WTC11 (cell line): ENCODE measurements at regions not wholly inside any gene's neighbourhood (a gene's known extent, or its start where the extent isn't known, plus 50 kb on each side); places are given as distances from the start of the nearest gene placed in this dataset.

Experiments used
- ATAC-seq: fragments of 200-7000 bp; cut with Tn5 transposase; 2 replicates; pipeline ENCODE4 v1.10.0; 2021; ENCODE audit warnings: mild to moderate bottlenecking, moderate library complexity
- CTCF ChIA-PET: fragments of 300-600 bp; sonication (Branson Sonifier 250); formaldehyde crosslinking; loops from one replicate; lab custom pipeline; 2021; ENCODE audit warnings: antibody characterized with exemption; lab: Charles Lee
- POLR2A ChIA-PET: fragments of 350-600 bp; sonication (Branson Sonifier 250); formaldehyde crosslinking; loops from one replicate; lab custom pipeline; 2021; ENCODE audit warnings: antibody characterized with exemption; lab: Charles Lee
- DNase-seq: peaks from one replicate; pipeline ENCODE4 v3.0.0; 2021; ENCODE audit warnings: low spot score
- H3K27ac Mint-ChIP-seq: 2 replicates; pipeline ENCODE4 v1.8.0; 2021; ENCODE audit warnings: mixed read lengths
- H3K27me3 Mint-ChIP-seq: 2 replicates; pipeline ENCODE4 v1.8.0; 2021; ENCODE audit warnings: low read depth, mild to moderate bottlenecking, moderate library complexity, mixed read lengths
- H3K36me3 Mint-ChIP-seq: 2 replicates; pipeline ENCODE4 v1.8.0; 2021; ENCODE audit warnings: mixed read lengths
- H3K4me1 Mint-ChIP-seq: 2 replicates; pipeline ENCODE4 v1.8.0; 2022; ENCODE audit warnings: mixed read lengths
- H3K4me3 Mint-ChIP-seq: 2 replicates; pipeline ENCODE4 v1.8.0; 2021; ENCODE audit warnings: mild to moderate bottlenecking, moderate library complexity, mixed read lengths
- H3K9me3 Mint-ChIP-seq: 2 replicates; pipeline ENCODE4 v1.8.0; 2021; ENCODE audit warnings: mixed read lengths
- ERG ChIP-seq: fragments of 250-450 bp; sonication (Bioruptor Pico); IDR thresholded peaks from 2 replicates; pipeline ENCODE4 v1.8.0; 2021; ENCODE audit warnings: mild to moderate bottlenecking
- ETV6 ChIP-seq: sonication (generic); formaldehyde crosslinking; IDR thresholded peaks from 2 replicates; pipeline ENCODE4 v1.8.1; 2022; ENCODE audit warnings: mild to moderate bottlenecking, missing genetic modification reagents
- FOXP1 ChIP-seq: sonication (generic); formaldehyde crosslinking; IDR thresholded peaks from 2 replicates; pipeline ENCODE4 v1.8.0; 2022; ENCODE audit warnings: missing genetic modification reagents, mild to moderate bottlenecking, moderate library complexity, borderline replicate concordance
- GRHL2 ChIP-seq: fragments of 250-450 bp; sonication (Bioruptor Pico); IDR thresholded peaks from 2 replicates; pipeline ENCODE4 v1.8.0; 2022; ENCODE audit warnings: mild to moderate bottlenecking, moderate library complexity; ENCODE audit not compliant: insufficient replicate concordance, severe bottlenecking
- MXD4 ChIP-seq: fragments of 250-450 bp; sonication (Bioruptor Pico); IDR thresholded peaks from 2 replicates; pipeline ENCODE4 v1.8.0; 2021; ENCODE audit warnings: mild to moderate bottlenecking, moderate library complexity, borderline replicate concordance
- NFYB ChIP-seq: sonication (generic); formaldehyde crosslinking; conservative IDR thresholded peaks from 2 replicates; pipeline ENCODE4 v1.8.0; 2022; ENCODE audit warnings: low read depth, missing genetic modification reagents
- RELA ChIP-seq: sonication (generic); formaldehyde crosslinking; IDR thresholded peaks from 2 replicates; pipeline ENCODE4 v1.8.1; 2022; ENCODE audit warnings: missing genetic modification reagents, mild to moderate bottlenecking, borderline replicate concordance
- TCF7 ChIP-seq: sonication (generic); formaldehyde crosslinking; IDR thresholded peaks from 2 replicates; pipeline ENCODE4 v1.8.0; 2022; ENCODE audit warnings: mild to moderate bottlenecking, low read depth, missing genetic modification reagents, moderate library complexity
- TP53 ChIP-seq: sonication (generic); formaldehyde crosslinking; IDR thresholded peaks from 2 replicates; pipeline ENCODE4 v1.8.1; 2023; ENCODE audit warnings: mild to moderate bottlenecking, missing genetic modification reagents
- ZNF138 ChIP-seq: sonication (generic); formaldehyde crosslinking; conservative IDR thresholded peaks from 2 replicates; pipeline ENCODE4 v1.8.1; 2022; ENCODE audit warnings: mild to moderate bottlenecking, moderate library complexity, missing genetic modification reagents
- ZNF317 ChIP-seq: sonication (generic); formaldehyde crosslinking; IDR thresholded peaks from 2 replicates; pipeline ENCODE4 v1.8.1; 2023; ENCODE audit warnings: low read depth, mild to moderate bottlenecking, moderate library complexity, missing genetic modification reagents, borderline replicate concordance
- ZNF396 ChIP-seq: fragments of 250-450 bp; sonication (Bioruptor Pico); IDR thresholded peaks from 2 replicates; pipeline ENCODE4 v1.8.0; 2021; ENCODE audit warnings: mild to moderate bottlenecking, moderate library complexity, borderline replicate concordance
- ZNF512 ChIP-seq: sonication (generic); formaldehyde crosslinking; IDR thresholded peaks from 2 replicates; pipeline ENCODE4 v1.8.1; 2022; ENCODE audit warnings: missing genetic modification reagents, borderline replicate concordance
- ZSCAN18 ChIP-seq: fragments of 250-450 bp; sonication (Bioruptor Pico); IDR thresholded peaks from 2 replicates; pipeline ENCODE4 v2.1.2; 2022; ENCODE audit warnings: mild to moderate bottlenecking, moderate library complexity
- TF ChIP-seq, protein P1 (sequence below): fragments of 250-450 bp; sonication (Bioruptor Pico); IDR thresholded peaks from 2 replicates; pipeline ENCODE4 v1.9.0; 2021; ENCODE audit warnings: mild to moderate bottlenecking, borderline replicate concordance
- TF ChIP-seq, protein P2 (sequence below): sonication (generic); formaldehyde crosslinking; IDR thresholded peaks from 2 replicates; pipeline ENCODE4 v1.8.1; 2023; ENCODE audit warnings: mild to moderate bottlenecking, moderate library complexity, missing genetic modification reagents

GRCh38 chr11:77524539-77524938 lies 50.6 kb upstream of the PAK1 start:
- no peak for ATAC-seq
- ChIA-PET CTCF (interaction anchor here (0.7 to 1.5 kb wide), 3 partner anchors 54 to 311 kb away, joined by 3 to 4 read pairs (median 4); no protein-coding TSS in a partner anchor), POLR2A (no interaction called here)
- Mint-ChIP-seq H3K27ac (no peak overlapping the region), H3K4me3 (no peak overlapping the region), H3K36me3 (no peaks in the 10 kb centered on the region), H3K4me1 (peaks cover 44% of the 10 kb centered on the region), H3K9me3 (no peaks in the 10 kb centered on the region), H3K27me3 (no peaks in the 10 kb centered on the region)
- no peak for DNase-seq
- TF ChIP-seq RELA (CRISPR knock-in tag) (no peak), ZSCAN18 (CRISPR knock-in tag) (no peak), GRHL2 (CRISPR knock-in tag) (no peak), TCF7 (CRISPR knock-in tag) (no peak), ETV6 (CRISPR knock-in tag) (no peak), MXD4 (no peak), ZNF317 (CRISPR knock-in tag) (no peak), ZNF138 (CRISPR knock-in tag) (no peak), NFYB (no peak), ZNF512 (CRISPR knock-in tag) (no peak), ZNF396 (CRISPR knock-in tag) (no peak), TP53 (no peak), FOXP1 (CRISPR knock-in tag) (no peak), ERG (no peak)
- TF ChIP-seq, protein P1, sequence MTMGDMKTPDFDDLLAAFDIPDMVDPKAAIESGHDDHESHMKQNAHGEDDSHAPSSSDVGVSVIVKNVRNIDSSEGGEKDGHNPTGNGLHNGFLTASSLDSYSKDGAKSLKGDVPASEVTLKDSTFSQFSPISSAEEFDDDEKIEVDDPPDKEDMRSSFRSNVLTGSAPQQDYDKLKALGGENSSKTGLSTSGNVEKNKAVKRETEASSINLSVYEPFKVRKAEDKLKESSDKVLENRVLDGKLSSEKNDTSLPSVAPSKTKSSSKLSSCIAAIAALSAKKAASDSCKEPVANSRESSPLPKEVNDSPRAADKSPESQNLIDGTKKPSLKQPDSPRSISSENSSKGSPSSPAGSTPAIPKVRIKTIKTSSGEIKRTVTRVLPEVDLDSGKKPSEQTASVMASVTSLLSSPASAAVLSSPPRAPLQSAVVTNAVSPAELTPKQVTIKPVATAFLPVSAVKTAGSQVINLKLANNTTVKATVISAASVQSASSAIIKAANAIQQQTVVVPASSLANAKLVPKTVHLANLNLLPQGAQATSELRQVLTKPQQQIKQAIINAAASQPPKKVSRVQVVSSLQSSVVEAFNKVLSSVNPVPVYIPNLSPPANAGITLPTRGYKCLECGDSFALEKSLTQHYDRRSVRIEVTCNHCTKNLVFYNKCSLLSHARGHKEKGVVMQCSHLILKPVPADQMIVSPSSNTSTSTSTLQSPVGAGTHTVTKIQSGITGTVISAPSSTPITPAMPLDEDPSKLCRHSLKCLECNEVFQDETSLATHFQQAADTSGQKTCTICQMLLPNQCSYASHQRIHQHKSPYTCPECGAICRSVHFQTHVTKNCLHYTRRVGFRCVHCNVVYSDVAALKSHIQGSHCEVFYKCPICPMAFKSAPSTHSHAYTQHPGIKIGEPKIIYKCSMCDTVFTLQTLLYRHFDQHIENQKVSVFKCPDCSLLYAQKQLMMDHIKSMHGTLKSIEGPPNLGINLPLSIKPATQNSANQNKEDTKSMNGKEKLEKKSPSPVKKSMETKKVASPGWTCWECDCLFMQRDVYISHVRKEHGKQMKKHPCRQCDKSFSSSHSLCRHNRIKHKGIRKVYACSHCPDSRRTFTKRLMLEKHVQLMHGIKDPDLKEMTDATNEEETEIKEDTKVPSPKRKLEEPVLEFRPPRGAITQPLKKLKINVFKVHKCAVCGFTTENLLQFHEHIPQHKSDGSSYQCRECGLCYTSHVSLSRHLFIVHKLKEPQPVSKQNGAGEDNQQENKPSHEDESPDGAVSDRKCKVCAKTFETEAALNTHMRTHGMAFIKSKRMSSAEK (CRISPR knock-in tag), result no peak
- TF ChIP-seq, protein P2, sequence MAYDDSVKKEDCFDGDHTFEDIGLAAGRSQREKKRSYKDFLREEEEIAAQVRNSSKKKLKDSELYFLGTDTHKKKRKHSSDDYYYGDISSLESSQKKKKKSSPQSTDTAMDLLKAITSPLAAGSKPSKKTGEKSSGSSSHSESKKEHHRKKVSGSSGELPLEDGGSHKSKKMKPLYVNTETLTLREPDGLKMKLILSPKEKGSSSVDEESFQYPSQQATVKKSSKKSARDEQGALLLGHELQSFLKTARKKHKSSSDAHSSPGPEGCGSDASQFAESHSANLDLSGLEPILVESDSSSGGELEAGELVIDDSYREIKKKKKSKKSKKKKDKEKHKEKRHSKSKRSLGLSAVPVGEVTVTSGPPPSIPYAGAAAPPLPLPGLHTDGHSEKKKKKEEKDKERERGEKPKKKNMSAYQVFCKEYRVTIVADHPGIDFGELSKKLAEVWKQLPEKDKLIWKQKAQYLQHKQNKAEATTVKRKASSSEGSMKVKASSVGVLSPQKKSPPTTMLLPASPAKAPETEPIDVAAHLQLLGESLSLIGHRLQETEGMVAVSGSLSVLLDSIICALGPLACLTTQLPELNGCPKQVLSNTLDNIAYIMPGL (CRISPR knock-in tag), result no peak
